ENCODE measurements at regions not wholly inside any gene's neighbourhood (a gene's known extent, or its start where the extent isn't known, plus 50 kb on each side); places are given as distances from the start of the nearest gene placed in this dataset.

- no peak for DNase-seq (ENCODE audit: low spot score)
- TF ChIP-seq CTCF (IDR thresholded peaks at IDR 0.05; ENCODE audit: extremely low read depth, missing control alignments), result no peak
Measured at GRCh38 chr5:145479271-145479670, 355.9 kb downstream of the PRELID2 start.

GRCh38 chr5:145478651-145479050, 356.5 kb downstream of the PRELID2 start:
- no peak for DNase-seq (ENCODE audit: low spot score)
- TF ChIP-seq CTCF (IDR thresholded peaks at IDR 0.05; ENCODE audit: extremely low read depth, missing control alignments), result no peak

- TF ChIP-seq CTCF (IDR thresholded peaks at IDR 0.05; ENCODE audit: extremely low read depth, missing control alignments), result no peak
- DNase-seq (ENCODE audit: low spot score), result no peak
Measured at GRCh38 chr5:145473042-145473642, 362.0 kb downstream of the PRELID2 start.

GRCh38 chr5:145471831-145472612, 363.1 kb downstream of the PRELID2 start:
- DNase-seq (ENCODE audit: low spot score), result no peak
- no peak for TF ChIP-seq CTCF (IDR thresholded peaks at IDR 0.05; ENCODE audit: extremely low read depth, missing control alignments)

GRCh38 chr5:145471026-145471425, 364.1 kb downstream of the PRELID2 start:
- no peak for TF ChIP-seq CTCF (IDR thresholded peaks at IDR 0.05; ENCODE audit: extremely low read depth, missing control alignments)
- DNase-seq (ENCODE audit: low spot score), result no peak

- no peak for TF ChIP-seq CTCF (IDR thresholded peaks at IDR 0.05; ENCODE audit: extremely low read depth, missing control alignments)
- no peak for DNase-seq (ENCODE audit: low spot score)
Measured at GRCh38 chr5:145470396-145470979, 364.7 kb downstream of the PRELID2 start.

GRCh38 chr5:145467446-145467845, 367.7 kb downstream of the PRELID2 start:
- TF ChIP-seq CTCF (IDR thresholded peaks at IDR 0.05; ENCODE audit: extremely low read depth, missing control alignments), result no peak
- no peak for DNase-seq (ENCODE audit: low spot score)
